ENCODE measurements at regions not wholly inside any gene's neighbourhood (a gene's known extent, or its start where the extent isn't known, plus 50 kb on each side); places are given as distances from the start of the nearest gene placed in this dataset.

DNA sequence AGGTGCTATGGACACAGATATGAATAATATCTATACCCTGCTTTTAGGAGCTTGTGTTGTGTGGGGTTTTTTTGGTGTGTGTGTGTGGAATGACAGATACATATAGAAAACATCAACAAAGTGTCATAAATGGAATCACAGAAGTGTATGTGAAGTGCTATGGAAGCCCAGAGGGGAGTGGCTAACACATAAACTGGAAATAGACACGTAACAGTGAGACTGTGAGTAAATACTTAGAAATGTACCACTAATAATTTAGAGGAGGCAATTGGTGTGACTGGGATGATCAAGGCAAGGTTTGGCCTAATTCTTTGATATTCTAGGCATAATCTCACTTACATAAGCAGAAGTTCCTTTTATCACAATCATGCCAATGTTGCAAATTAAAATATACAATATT lies 169.3 kb upstream of the TENM4 start:
- Histone ChIP-seq H3K4me1 (ENCODE audit: control insufficient read depth in 4 of 4, insufficient read depth in 4 of 4, low read length in 3 of 4) (no peaks in the 10 kb centered on the region), H3K27ac (ENCODE audit: low read depth in 1 of 2, low read length in 2 of 2) (no peak overlapping the region), H3K36me3 (ENCODE audit: control insufficient read depth in 4 of 4, insufficient read depth in 3 of 4, low read depth in 1 of 4, low read length in 3 of 4) (no peaks in the 10 kb centered on the region), H3K9me3 (ENCODE audit: control insufficient read depth in 4 of 4, low read length in 3 of 4) (no peaks in the 10 kb centered on the region), H3K27me3 (ENCODE audit: control insufficient read depth in 4 of 4, insufficient read depth in 4 of 4, low read length in 3 of 4) (no peaks in the 10 kb centered on the region), H3K4me3 (ENCODE audit: low read depth in 1 of 3, low read length in 3 of 3) (no peak overlapping the region), H3K9ac (ENCODE audit: low read depth in 1 of 2, low read length in 2 of 2) (no peak overlapping the region)
- 69% methylated on average over 1 of the region's 1 CpG for WGBS
- DNase-seq (ENCODE audit: low spot score) = no peak
- TF ChIP-seq SP1 (IDR thresholded peaks at IDR 0.05) (no peak), NR2F2 (IDR thresholded peaks at IDR 0.05) (no peak), EGR1 (IDR thresholded peaks at IDR 0.05; ENCODE audit: low read depth in 2 of 2) (no peak), ZBTB33 (IDR thresholded peaks at IDR 0.05) (no peak), HNF4G (IDR thresholded peaks at IDR 0.05) (no peak), JUND (IDR thresholded peaks at IDR 0.05) (no peak), FOXA2 (IDR thresholded peaks at IDR 0.05) (no peak), RXRA (IDR thresholded peaks at IDR 0.05) (no peak), CTCF (IDR thresholded peaks at IDR 0.05; ENCODE audit: low read depth, low read length, missing input control) (no peak), REST (IDR thresholded peaks at IDR 0.05) (no peak), YY1 (IDR thresholded peaks at IDR 0.05) (no peak), RAD21 (IDR thresholded peaks at IDR 0.05) (no peak), HNF4A (conservative IDR thresholded peaks at IDR 0.05) (no peak), ATF3 (IDR thresholded peaks at IDR 0.05) (no peak), FOXA1 (IDR thresholded peaks at IDR 0.05) (no peak), GABPA (IDR thresholded peaks at IDR 0.05 in 1 of 2, conservative IDR thresholded peaks at IDR 0.05 in 1 of 2) (no peak), TAF1 (conservative IDR thresholded peaks at IDR 0.05) (no peak)
- TF ChIP-seq, protein P1, sequence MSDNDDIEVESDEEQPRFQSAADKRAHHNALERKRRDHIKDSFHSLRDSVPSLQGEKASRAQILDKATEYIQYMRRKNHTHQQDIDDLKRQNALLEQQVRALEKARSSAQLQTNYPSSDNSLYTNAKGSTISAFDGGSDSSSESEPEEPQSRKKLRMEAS (IDR thresholded peaks at IDR 0.05) = no peak

Data from liver (tissue), 8 donors.